ENCODE measurements at regions not wholly inside any gene's neighbourhood (a gene's known extent, or its start where the extent isn't known, plus 50 kb on each side); places are given as distances from the start of the nearest gene placed in this dataset.

- Histone ChIP-seq H2AFZ (ENCODE audit: low read length) (no peak overlapping the region), H4K20me1 (ENCODE audit: insufficient read depth, low read length) (no peaks in the 10 kb centered on the region), H3K27ac (ENCODE audit: extremely low read length, insufficient read depth, low read length) (no peak overlapping the region), H3K4me3 (replicated peaks in 1 of 3; ENCODE audit: insufficient read depth in 1 of 3, low read depth in 2 of 3, low read length in 3 of 3) (no peak overlapping the region), H3K36me3 (replicated peaks in 1 of 2; ENCODE audit: control insufficient read depth in 1 of 2, insufficient read depth in 2 of 2, low read length in 2 of 2) (no peaks in the 10 kb centered on the region), H3K4me2 (ENCODE audit: low read depth, low read length) (no peak overlapping the region), H3K79me2 (ENCODE audit: insufficient read depth, low read length) (no peaks in the 10 kb centered on the region), H3K9me3 (ENCODE audit: low read length) (no peaks in the 10 kb centered on the region), H3K4me1 (ENCODE audit: insufficient read depth, low read length) (no peaks in the 10 kb centered on the region), H3K27me3 (ENCODE audit: control insufficient read depth in 1 of 2, insufficient read depth in 2 of 2, low read length in 2 of 2) (no peaks in the 10 kb centered on the region), H3K9ac (ENCODE audit: insufficient read depth, low read depth, low read length) (no peak overlapping the region)
- DNase-seq (ENCODE audit: low spot score): no peak
- WGBS (ENCODE audit: low lambda C conversion rate): 1% methylated on average over 3 of the region's 3 CpGs
- TF ChIP-seq KLF12 (CRISPR knock-in tag; IDR thresholded peaks at IDR 0.05; ENCODE audit: borderline replicate concordance) (no peak), CC2D1A (CRISPR knock-in tag; IDR thresholded peaks at IDR 0.05) (no peak), KDM5B (CRISPR knock-in tag; IDR thresholded peaks at IDR 0.05; ENCODE audit: borderline replicate concordance) (no peak), NFRKB (IDR thresholded peaks at IDR 0.05) (no peak), DNMT1 (CRISPR knock-in tag; IDR thresholded peaks at IDR 0.05) (no peak), AKNA (CRISPR knock-in tag; IDR thresholded peaks at IDR 0.05; ENCODE audit: borderline replicate concordance) (no peak), GABPA (IDR thresholded peaks at IDR 0.05; ENCODE audit: low read depth, low read length) (no peak), GABPA (CRISPR knock-in tag; IDR thresholded peaks at IDR 0.05; ENCODE audit: low read depth) (no peak), ZNF891 (CRISPR knock-in tag; IDR thresholded peaks at IDR 0.05) (no peak), MTERF4 (CRISPR knock-in tag; IDR thresholded peaks at IDR 0.05) (no peak)
- BruUV-seq (replicated peaks): no TSS peak
- intact Hi-C loops (cut with micrococcal nuclease; ENCODE audit: unreplicated experiment): no loop called here
- ChIA-PET CTCF (ENCODE audit: low intra/inter-chr PET ratio, low total read pairs) (no interaction called here), POLR2A (no interaction called here)
- in situ Hi-C loops (cut with HindIII; ENCODE audit: extremely low pct_ligation_motif_present, low pct_unique_long_range_greater_than_20kb): no loop called here
- ATAC-seq: no peak
- no peak for FAIRE-seq
These were observed 959.0 kb upstream of the SLC39A10 start for GRCh38 chr2:194698012-194698411.
